ENCODE measurements at regions not wholly inside any gene's neighbourhood (a gene's known extent, or its start where the extent isn't known, plus 50 kb on each side); places are given as distances from the start of the nearest gene placed in this dataset.

DNA sequence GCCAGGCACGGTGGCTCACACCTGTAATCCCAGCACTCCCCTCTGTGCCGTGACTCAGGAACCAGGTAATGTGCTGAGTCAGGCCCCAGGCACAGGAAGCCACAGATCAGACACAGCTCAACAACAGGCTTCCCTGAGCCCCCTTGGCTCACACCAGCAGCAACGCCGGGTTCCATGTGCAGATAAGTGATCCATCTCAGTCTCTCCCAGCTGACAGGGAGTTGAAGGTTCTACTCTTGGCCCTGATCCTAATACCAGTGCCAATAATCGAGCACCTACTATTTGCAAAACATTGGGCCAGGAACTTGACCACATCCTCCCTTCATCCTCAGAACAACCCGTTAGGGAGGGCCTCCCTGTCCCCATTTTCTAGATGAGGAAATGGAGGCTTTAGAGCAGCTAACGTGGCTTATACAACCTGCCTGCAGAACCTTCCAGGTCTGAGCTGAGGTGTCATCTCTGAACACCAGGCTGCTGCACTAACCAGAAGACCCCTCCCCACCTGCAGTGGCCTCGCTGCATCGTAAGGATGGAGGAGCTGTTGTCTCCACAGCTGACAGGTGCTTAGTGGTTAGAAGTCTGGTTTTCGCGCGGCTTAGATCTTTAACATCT, 64.8 kb upstream of the AMZ2 start:
- Histone ChIP-seq H3K18ac (ENCODE audit: low read depth, low read length) (no peak overlapping the region), H2BK120ac (ENCODE audit: low read depth, low read length) (no peak overlapping the region), H2AK5ac (ENCODE audit: low read depth, low read length) (no peak overlapping the region), H3K4me2 (ENCODE audit: low read depth, low read length) (no peak overlapping the region), H3K14ac (replicated peaks; ENCODE audit: low read depth, low read length) (no peak overlapping the region), H2BK5ac (ENCODE audit: low read depth, low read length, poor library complexity, severe bottlenecking) (no peak overlapping the region), H3K27ac (ENCODE audit: insufficient read depth, low read length) (no peak overlapping the region), H3K9ac (ENCODE audit: low read depth, low read length) (no peak overlapping the region), H4K8ac (ENCODE audit: low read depth in 2 of 2, low read length in 2 of 2) (no peak overlapping the region), H3K4me3 (ENCODE audit: insufficient read depth, low read depth, low read length) (no peak overlapping the region), H2BK20ac (ENCODE audit: low read depth, low read length) (no peak overlapping the region), H4K5ac (ENCODE audit: low read depth, low read length) (no peak overlapping the region), H3K9me3 (ENCODE audit: control insufficient read depth, insufficient read depth, low read length) (no peaks in the 10 kb centered on the region), H3K9me1 (ENCODE audit: insufficient read depth, low read length) (no peaks in the 10 kb centered on the region), H3K23ac (ENCODE audit: low read depth, low read length) (no peak overlapping the region), H3K4me1 (ENCODE audit: control insufficient read depth, insufficient read depth, low read length) (no peaks in the 10 kb centered on the region), H2AFZ (replicated peaks; ENCODE audit: low read length, poor library complexity) (no peak overlapping the region), H4K91ac (ENCODE audit: insufficient read depth, low read depth, low read length) (no peak overlapping the region), H2BK15ac (ENCODE audit: low read depth, low read length) (no peak overlapping the region), H3K79me1 (ENCODE audit: low read depth in 1 of 2, low read length in 2 of 2) (no peaks in the 10 kb centered on the region), H3K56ac (ENCODE audit: extremely low read depth, insufficient read depth, low read length) (no peak overlapping the region), H3K4ac (ENCODE audit: low read depth, low read length) (no peak overlapping the region), H3K27me3 (ENCODE audit: control insufficient read depth, insufficient read depth, low read length) (peaks cover 4% of the 10 kb centered on the region; the same call in 1 of the 2 replicates), H2AK9ac (replicated peaks; ENCODE audit: low read depth, low read length, poor library complexity) (no peak overlapping the region), H3K36me3 (ENCODE audit: control insufficient read depth, insufficient read depth, low read length) (no peaks in the 10 kb centered on the region), H4K20me1 (ENCODE audit: insufficient read depth, low read length) (no peaks in the 10 kb centered on the region)
- WGBS, 2 experiments (ENCODE audit: extremely low coverage in 2 of 2, insufficient read length in 1 of 2), result 100% methylated on average over 1 of the region's 12 CpGs; no CpG with 5 or more reads in 1 of the 2 experiments
- dilution Hi-C loops (cut with HindIII; ENCODE audit: low sequenced_read_pairs, unreplicated experiment), result no loop called here
- POLR2A ChIA-PET (ENCODE audit: unreplicated experiment), result no interaction called here
- ATAC-seq (ENCODE audit: low read depth) (no peak), DNase-seq (no peak)
- in situ Hi-C loops (cut with MboI; ENCODE audit: low sequenced_read_pairs), result no loop called here
- TF ChIP-seq, protein P1, sequence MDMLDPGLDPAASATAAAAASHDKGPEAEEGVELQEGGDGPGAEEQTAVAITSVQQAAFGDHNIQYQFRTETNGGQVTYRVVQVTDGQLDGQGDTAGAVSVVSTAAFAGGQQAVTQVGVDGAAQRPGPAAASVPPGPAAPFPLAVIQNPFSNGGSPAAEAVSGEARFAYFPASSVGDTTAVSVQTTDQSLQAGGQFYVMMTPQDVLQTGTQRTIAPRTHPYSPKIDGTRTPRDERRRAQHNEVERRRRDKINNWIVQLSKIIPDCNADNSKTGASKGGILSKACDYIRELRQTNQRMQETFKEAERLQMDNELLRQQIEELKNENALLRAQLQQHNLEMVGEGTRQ (IDR thresholded peaks at IDR 0.05; ENCODE audit: low read depth, low read length), result no peak
- TF ChIP-seq, protein P2, sequence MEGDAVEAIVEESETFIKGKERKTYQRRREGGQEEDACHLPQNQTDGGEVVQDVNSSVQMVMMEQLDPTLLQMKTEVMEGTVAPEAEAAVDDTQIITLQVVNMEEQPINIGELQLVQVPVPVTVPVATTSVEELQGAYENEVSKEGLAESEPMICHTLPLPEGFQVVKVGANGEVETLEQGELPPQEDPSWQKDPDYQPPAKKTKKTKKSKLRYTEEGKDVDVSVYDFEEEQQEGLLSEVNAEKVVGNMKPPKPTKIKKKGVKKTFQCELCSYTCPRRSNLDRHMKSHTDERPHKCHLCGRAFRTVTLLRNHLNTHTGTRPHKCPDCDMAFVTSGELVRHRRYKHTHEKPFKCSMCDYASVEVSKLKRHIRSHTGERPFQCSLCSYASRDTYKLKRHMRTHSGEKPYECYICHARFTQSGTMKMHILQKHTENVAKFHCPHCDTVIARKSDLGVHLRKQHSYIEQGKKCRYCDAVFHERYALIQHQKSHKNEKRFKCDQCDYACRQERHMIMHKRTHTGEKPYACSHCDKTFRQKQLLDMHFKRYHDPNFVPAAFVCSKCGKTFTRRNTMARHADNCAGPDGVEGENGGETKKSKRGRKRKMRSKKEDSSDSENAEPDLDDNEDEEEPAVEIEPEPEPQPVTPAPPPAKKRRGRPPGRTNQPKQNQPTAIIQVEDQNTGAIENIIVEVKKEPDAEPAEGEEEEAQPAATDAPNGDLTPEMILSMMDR (conservative IDR thresholded peaks at IDR 0.05; ENCODE audit: low read depth, low read length), result no peak
- no peak for TF ChIP-seq MAFK (IDR thresholded peaks at IDR 0.05; ENCODE audit: low read depth, low read length)
- TF ChIP-seq, protein P3, sequence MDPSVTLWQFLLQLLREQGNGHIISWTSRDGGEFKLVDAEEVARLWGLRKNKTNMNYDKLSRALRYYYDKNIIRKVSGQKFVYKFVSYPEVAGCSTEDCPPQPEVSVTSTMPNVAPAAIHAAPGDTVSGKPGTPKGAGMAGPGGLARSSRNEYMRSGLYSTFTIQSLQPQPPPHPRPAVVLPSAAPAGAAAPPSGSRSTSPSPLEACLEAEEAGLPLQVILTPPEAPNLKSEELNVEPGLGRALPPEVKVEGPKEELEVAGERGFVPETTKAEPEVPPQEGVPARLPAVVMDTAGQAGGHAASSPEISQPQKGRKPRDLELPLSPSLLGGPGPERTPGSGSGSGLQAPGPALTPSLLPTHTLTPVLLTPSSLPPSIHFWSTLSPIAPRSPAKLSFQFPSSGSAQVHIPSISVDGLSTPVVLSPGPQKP (IDR thresholded peaks at IDR 0.05; ENCODE audit: borderline replicate concordance, low read depth, low read length), result no peak
- TF ChIP-seq FOS (IDR thresholded peaks at IDR 0.05; ENCODE audit: low read depth, low read length), result no peak
- no peak for TF ChIP-seq RCOR1 (IDR thresholded peaks at IDR 0.05; ENCODE audit: insufficient replicate concordance, low read length)
- TF ChIP-seq MAZ (IDR thresholded peaks at IDR 0.05; ENCODE audit: borderline replicate concordance, low read depth, low read length), result no peak
- no peak for TF ChIP-seq MXI1 (IDR thresholded peaks at IDR 0.05; ENCODE audit: borderline replicate concordance, low read depth, low read length)
- no peak for TF ChIP-seq RAD21 (IDR thresholded peaks at IDR 0.05; ENCODE audit: low read length)
- TF ChIP-seq POLR2A (IDR thresholded peaks at IDR 0.05; ENCODE audit: low read depth, low read length), result no peak
- no peak for TF ChIP-seq RFX5 (IDR thresholded peaks at IDR 0.05; ENCODE audit: low read depth, low read length)
- TF ChIP-seq CHD1 (IDR thresholded peaks at IDR 0.05; ENCODE audit: low read depth, low read length), result no peak
- no peak for TF ChIP-seq CEBPB (IDR thresholded peaks at IDR 0.05; ENCODE audit: low read depth, low read length)
- no peak for TF ChIP-seq NFE2L2 (IDR thresholded peaks at IDR 0.05; ENCODE audit: low read depth, low read length)
- TF ChIP-seq SMC3 (IDR thresholded peaks at IDR 0.05; ENCODE audit: low read depth, low read length), result no peak
- TF ChIP-seq BHLHE40 (IDR thresholded peaks at IDR 0.05; ENCODE audit: low read depth, low read length), result no peak
- intact Hi-C loops (cut with micrococcal nuclease), result no loop called here
- BruUV-seq (replicated peaks), result no TSS peak
- CTCF ChIA-PET, result no interaction called here

All from IMR-90 (cell line).